Hepatocyte (in vitro differentiated cells): ENCODE measurements at regions not wholly inside any gene's neighbourhood (a gene's known extent, or its start where the extent isn't known, plus 50 kb on each side); places are given as distances from the start of the nearest gene placed in this dataset.

ENCODE experiments used
- DNase-seq: peaks from one replicate; pipeline ENCODE4 v3.0.0-alpha.2; 2016; ENCODE audit warnings: low spot score
- H2AFZ ChIP-seq: fragments of 200-600 bp; sonication (generic); 2 replicates; pipeline ENCODE4 v1.6.0; 2016; ENCODE audit warnings: antibody characterized with exemption, mild to moderate bottlenecking
- H3K27ac ChIP-seq: fragments of 200-600 bp; sonication (generic); 2 replicates; pipeline ENCODE4 v1.5.1; 2016; ENCODE audit warnings: mild to moderate bottlenecking
- H3K27me3 ChIP-seq: fragments of 200-600 bp; sonication (generic); 2 replicates; pipeline ENCODE4 v1.6.1; 2016
- H3K36me3 ChIP-seq: fragments of 200-600 bp; sonication (generic); replicated peaks from 2 replicates; pipeline ENCODE4 v1.5.1; 2016; ENCODE audit warnings: low read depth; ENCODE audit not compliant: insufficient read depth
- H3K4me1 ChIP-seq: fragments of 200-600 bp; sonication (generic); 2 replicates; pipeline ENCODE4 v1.5.1; 2016; ENCODE audit warnings: mild to moderate bottlenecking, moderate library complexity; ENCODE audit not compliant: insufficient read depth
- H3K4me2 ChIP-seq: fragments of 200-600 bp; sonication (generic); 2 replicates; pipeline ENCODE4 v1.6.0; 2016
- H3K4me3 ChIP-seq: fragments of 200-600 bp; sonication (generic); 2 replicates; pipeline ENCODE4 v1.5.1; 2016; ENCODE audit warnings: mild to moderate bottlenecking
- H3K79me2 ChIP-seq: fragments of 200-600 bp; sonication (generic); 2 replicates; pipeline ENCODE4 v1.6.0; 2017; ENCODE audit warnings: mild to moderate bottlenecking
- H3K9me2 ChIP-seq: fragments of 200-600 bp; sonication (generic); replicated peaks from 2 replicates; pipeline ENCODE4 v1.6.0; 2017; ENCODE audit warnings: mild to moderate bottlenecking; ENCODE audit not compliant: insufficient read depth
- H3K9me3 ChIP-seq: fragments of 200-600 bp; sonication (generic); 2 replicates; pipeline ENCODE4 v1.5.1; 2016; ENCODE audit warnings: low read depth, mild to moderate bottlenecking
- H4K20me1 ChIP-seq: fragments of 200-600 bp; sonication (generic); 2 replicates; pipeline ENCODE4 v1.6.0; 2016; ENCODE audit warnings: mild to moderate bottlenecking; ENCODE audit not compliant: insufficient read depth, poor library complexity, severe bottlenecking
- EZH2 ChIP-seq: fragments of 200-600 bp; sonication (generic); IDR thresholded peaks from 2 replicates; pipeline ENCODE4 v1.6.1; 2016; ENCODE audit warnings: antibody characterized with exemption, mild to moderate bottlenecking, borderline replicate concordance
- EZH2phosphoT487 ChIP-seq: fragments of 200-600 bp; sonication (generic); IDR thresholded peaks from one replicate; pipeline ENCODE4 v1.6.1; 2018; ENCODE audit warnings: antibody characterized with exemption, mild to moderate bottlenecking, low read depth, moderate library complexity; ENCODE audit not compliant: unreplicated experiment, severe bottlenecking
- WGBS: methylation state at CpG from one replicate; pipeline ENCODE4 v1.1.6; 2016; ENCODE audit warnings: low lambda C conversion rate; ENCODE audit errors: missing lambda C conversion rate; 5-methylcytosine and 5-hydroxymethylcytosine counted together
- TF ChIP-seq, protein P1 (sequence below): fragments of 200-600 bp; sonication (generic); IDR thresholded peaks from 2 replicates; pipeline ENCODE4 v1.5.1; 2016; ENCODE audit warnings: antibody characterized with exemption, mild to moderate bottlenecking; ENCODE audit not compliant: poor library complexity

DNA sequence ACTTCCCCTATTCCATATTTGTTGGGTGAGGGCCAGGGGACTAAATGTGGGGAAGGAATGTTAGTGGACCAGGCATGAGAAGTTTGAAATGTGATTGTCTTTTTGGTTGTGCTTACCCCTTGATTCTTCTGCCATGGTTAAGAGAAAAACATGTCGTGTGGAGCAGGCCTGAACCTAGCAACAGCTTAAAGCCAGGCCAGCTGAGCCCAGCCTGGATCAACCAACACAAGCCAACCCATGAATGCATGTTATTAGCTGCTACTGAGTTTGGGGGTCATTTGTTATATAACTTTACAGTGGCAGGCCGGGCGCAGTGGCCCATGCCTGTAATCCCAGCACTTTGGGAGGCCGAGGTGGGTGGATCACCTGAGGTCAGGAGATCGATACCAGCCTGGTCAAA, 52.4 kb upstream of the TRIO start:
- Histone ChIP-seq H3K27me3 (peaks cover 11% of the 10 kb centered on the region), H4K20me1 (no peaks in the 10 kb centered on the region), H3K36me3 (no peaks in the 10 kb centered on the region), H3K4me2 (no peak overlapping the region), H3K79me2 (no peaks in the 10 kb centered on the region), H3K27ac (no peak overlapping the region), H3K4me3 (no peak overlapping the region), H3K9me2 (no peaks in the 10 kb centered on the region), H2AFZ (no peak overlapping the region), H3K9me3 (no peaks in the 10 kb centered on the region), H3K4me1 (no peaks in the 10 kb centered on the region)
- 97% methylated on average over 5 of the region's 5 CpGs for WGBS
- TF ChIP-seq EZH2phosphoT487 = no peak
- TF ChIP-seq, protein P1, sequence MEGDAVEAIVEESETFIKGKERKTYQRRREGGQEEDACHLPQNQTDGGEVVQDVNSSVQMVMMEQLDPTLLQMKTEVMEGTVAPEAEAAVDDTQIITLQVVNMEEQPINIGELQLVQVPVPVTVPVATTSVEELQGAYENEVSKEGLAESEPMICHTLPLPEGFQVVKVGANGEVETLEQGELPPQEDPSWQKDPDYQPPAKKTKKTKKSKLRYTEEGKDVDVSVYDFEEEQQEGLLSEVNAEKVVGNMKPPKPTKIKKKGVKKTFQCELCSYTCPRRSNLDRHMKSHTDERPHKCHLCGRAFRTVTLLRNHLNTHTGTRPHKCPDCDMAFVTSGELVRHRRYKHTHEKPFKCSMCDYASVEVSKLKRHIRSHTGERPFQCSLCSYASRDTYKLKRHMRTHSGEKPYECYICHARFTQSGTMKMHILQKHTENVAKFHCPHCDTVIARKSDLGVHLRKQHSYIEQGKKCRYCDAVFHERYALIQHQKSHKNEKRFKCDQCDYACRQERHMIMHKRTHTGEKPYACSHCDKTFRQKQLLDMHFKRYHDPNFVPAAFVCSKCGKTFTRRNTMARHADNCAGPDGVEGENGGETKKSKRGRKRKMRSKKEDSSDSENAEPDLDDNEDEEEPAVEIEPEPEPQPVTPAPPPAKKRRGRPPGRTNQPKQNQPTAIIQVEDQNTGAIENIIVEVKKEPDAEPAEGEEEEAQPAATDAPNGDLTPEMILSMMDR = no peak
- TF ChIP-seq EZH2 = no peak
- no peak for DNase-seq

DNA sequence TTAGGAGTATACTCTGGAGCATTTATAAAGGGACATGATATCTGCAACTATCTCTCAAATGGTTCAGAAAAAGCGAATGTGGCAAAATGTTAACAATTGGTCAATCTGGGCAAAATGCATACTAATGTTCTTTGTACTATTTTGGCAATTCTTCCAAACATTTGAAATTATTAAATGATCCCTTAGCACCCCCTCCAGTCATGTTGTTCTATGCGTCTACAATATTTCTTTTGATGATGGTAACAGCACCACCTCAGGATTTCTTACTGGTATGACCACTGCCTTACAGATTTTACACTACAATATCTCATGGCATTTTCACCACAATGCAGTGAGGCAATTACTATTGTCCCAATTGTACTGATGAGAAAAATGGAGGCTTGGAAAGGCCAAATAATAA, 52.9 kb upstream of the TRIO start:
- no peaks in the 10 kb centered on the region for H3K9me2 ChIP-seq
- no peaks in the 10 kb centered on the region for H3K4me1 ChIP-seq
- no peaks in the 10 kb centered on the region for H3K79me2 ChIP-seq
- H3K4me3 ChIP-seq = no peak overlapping the region
- WGBS = 95% methylated on average over 2 of the region's 2 CpGs
- no peak overlapping the region for H3K4me2 ChIP-seq
- TF ChIP-seq EZH2 = no peak
- TF ChIP-seq, protein P1 = no peak
- TF ChIP-seq EZH2phosphoT487 = no peak
- H3K9me3 ChIP-seq = no peaks in the 10 kb centered on the region
- no peaks in the 10 kb centered on the region for H3K36me3 ChIP-seq
- no peak overlapping the region for H3K27ac ChIP-seq
- peaks cover 11% of the 10 kb centered on the region for H3K27me3 ChIP-seq
- no peak for DNase-seq
- H4K20me1 ChIP-seq = no peaks in the 10 kb centered on the region
- no peak overlapping the region for H2AFZ ChIP-seq

DNA sequence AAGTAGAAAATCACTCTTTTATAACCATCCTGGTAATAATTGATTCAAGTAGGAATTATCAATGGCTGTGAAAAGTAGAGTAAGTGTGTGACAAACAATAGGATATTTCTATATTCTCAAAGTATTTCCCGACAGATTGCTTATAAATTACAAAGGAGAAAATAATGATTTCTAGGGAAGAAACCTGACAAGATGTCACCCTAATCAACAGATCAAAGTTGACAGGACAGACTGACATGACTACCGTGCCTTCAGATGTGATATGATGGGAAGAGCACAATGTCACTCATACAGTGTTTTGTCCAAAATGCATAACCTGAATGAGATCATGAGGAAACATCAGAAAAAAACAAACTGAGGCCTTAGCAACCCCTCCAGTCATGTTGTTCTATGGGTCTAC, 53.9 kb upstream of the TRIO start:
- Histone ChIP-seq H3K36me3 (no peaks in the 10 kb centered on the region), H2AFZ (no peak overlapping the region), H3K4me1 (no peaks in the 10 kb centered on the region), H3K27me3 (peaks cover under 1% of the 10 kb centered on the region), H3K9me3 (no peaks in the 10 kb centered on the region), H4K20me1 (no peaks in the 10 kb centered on the region), H3K4me2 (no peak overlapping the region), H3K4me3 (no peak overlapping the region), H3K79me2 (no peaks in the 10 kb centered on the region), H3K27ac (no peak overlapping the region), H3K9me2 (no peaks in the 10 kb centered on the region)
- TF ChIP-seq EZH2phosphoT487 = no peak
- TF ChIP-seq, protein P1 = no peak
- no peak for TF ChIP-seq EZH2
- no peak for DNase-seq
- 92% methylated on average over 2 of the region's 2 CpGs for WGBS

DNA sequence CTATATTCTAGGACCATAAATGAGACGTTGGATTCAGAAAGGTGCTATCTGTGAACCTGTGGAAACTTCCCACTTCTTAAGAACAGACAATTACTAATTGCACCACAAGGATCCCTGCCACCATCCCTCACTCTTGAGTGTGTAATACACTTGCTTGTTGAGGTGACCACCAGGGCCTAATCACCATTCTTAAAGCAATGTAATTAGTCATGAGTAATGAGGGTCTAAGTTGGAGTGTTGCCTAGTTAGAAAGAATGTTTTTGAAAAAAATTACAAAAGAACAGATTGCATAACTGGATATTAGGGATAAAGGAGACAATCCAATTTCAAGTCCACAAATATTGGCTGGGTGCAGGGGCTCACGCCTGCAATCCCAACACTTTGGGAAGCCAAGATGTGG, 56.9 kb upstream of the TRIO start:
- H2AFZ ChIP-seq = no peak overlapping the region
- H3K27me3 ChIP-seq = no peaks in the 10 kb centered on the region
- DNase-seq = no peak
- H3K9me2 ChIP-seq = no peaks in the 10 kb centered on the region
- H3K9me3 ChIP-seq = no peaks in the 10 kb centered on the region
- H3K4me3 ChIP-seq = no peak overlapping the region
- no peaks in the 10 kb centered on the region for H3K4me1 ChIP-seq
- H3K4me2 ChIP-seq = no peak overlapping the region
- no peaks in the 10 kb centered on the region for H3K36me3 ChIP-seq
- TF ChIP-seq, protein P1 = no peak
- TF ChIP-seq EZH2 = no peak
- TF ChIP-seq EZH2phosphoT487 = no peak
- H3K27ac ChIP-seq = no peak overlapping the region
- 87% methylated on average over 2 of the region's 2 CpGs for WGBS
- no peaks in the 10 kb centered on the region for H4K20me1 ChIP-seq
- no peaks in the 10 kb centered on the region for H3K79me2 ChIP-seq
